ACC112 (cell line): ENCODE measurements at regions not wholly inside any gene's neighbourhood (a gene's known extent, or its start where the extent isn't known, plus 50 kb on each side); places are given as distances from the start of the nearest gene placed in this dataset.
"Not testable (repeated sequence)": the region's sequence is repeated elsewhere in the genome, so short reads cannot be mapped to it uniquely, and the experiment has no call there.

Experiments used
- H2AFZ ChIP-seq: fragments of 200-600 bp; sonication (generic); one replicate; pipeline ENCODE4 v1.6.0; 2017; ENCODE audit warnings: antibody characterized with exemption, low read length; ENCODE audit not compliant: unreplicated experiment
- H3K27ac ChIP-seq: fragments of 200-600 bp; sonication (generic); 2 replicates; pipeline ENCODE4 v1.5.1; 2014; ENCODE audit warnings: low read depth, mild to moderate bottlenecking, antibody characterized with exemption, low read length, moderate library complexity
- H3K27me3 ChIP-seq: fragments of 200-600 bp; sonication (generic); 2 replicates; pipeline ENCODE4 v1.6.1; 2014; ENCODE audit warnings: mild to moderate bottlenecking, antibody characterized with exemption, low read length, moderate library complexity, mixed read lengths; ENCODE audit not compliant: insufficient read depth
- H3K36me3 ChIP-seq: fragments of 200-600 bp; sonication (generic); 2 replicates; pipeline ENCODE4 v1.6.1; 2016; ENCODE audit warnings: mild to moderate bottlenecking, antibody characterized with exemption, low read length, moderate library complexity, mixed read lengths; ENCODE audit not compliant: insufficient read depth
- H3K4me1 ChIP-seq: fragments of 200-600 bp; sonication (generic); one replicate; pipeline ENCODE4 v1.6.1; 2016; ENCODE audit warnings: low read length, mixed read lengths; ENCODE audit not compliant: insufficient read depth, unreplicated experiment, control insufficient read depth
- H3K4me3 ChIP-seq: fragments of 200-600 bp; sonication (generic); 2 replicates; pipeline ENCODE4 v1.5.1; 2014; ENCODE audit warnings: mild to moderate bottlenecking, low read depth, low read length
- H3K79me2 ChIP-seq: fragments of 200-600 bp; sonication (generic); one replicate; pipeline ENCODE4 v1.6.0; 2016; ENCODE audit warnings: low read length; ENCODE audit not compliant: control insufficient read depth, unreplicated experiment, insufficient read depth

DNA sequence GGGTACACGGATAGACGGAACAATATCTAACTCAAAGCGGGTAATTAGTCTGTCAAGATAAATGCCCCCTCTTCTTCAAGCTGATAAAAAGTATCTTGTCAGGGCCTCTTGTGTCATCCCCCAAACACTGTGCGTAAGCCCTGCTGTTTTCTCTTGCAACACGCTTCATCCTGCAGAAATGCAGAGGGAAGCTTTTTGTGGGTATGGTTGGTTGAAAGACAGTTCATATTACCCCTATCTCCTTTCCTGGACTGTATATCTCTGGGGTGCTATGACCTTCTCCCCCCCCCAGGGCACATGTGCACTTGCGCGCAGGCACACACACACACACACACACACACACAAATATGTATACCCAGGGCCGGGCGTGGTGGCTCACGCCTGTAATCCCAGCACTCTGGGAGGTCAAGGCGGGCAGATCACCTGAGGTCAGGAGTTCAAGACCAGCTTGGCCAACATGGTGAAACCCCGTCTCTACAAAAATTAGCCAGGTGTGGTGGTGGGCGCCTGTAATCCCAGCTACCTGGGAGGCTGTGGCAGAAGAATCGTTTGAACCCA, 143.6 kb upstream of the CITED2 start:
- not testable (repeated sequence) for H3K36me3 ChIP-seq

DNA sequence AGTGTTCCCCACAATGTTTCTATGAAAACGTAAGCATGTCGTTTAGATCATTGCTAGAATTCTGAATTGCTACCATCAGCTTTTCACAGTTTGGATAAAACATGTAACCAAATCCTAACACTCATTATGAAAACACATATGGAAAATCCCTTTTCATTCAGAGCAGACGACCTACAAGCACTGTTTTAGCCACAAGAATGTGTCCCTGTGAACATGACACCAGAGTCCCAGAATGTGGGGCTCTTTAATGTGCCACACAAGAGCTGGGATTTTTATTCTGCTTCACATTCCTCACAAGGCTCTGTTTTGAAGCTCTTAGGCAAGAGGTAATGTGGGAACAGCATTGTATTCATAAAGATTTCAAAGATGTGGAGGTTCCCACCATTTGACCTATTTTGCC, 141.1 kb upstream of the CITED2 start:
- H3K79me2 ChIP-seq = no peaks in the 10 kb centered on the region
- no peak overlapping the region for H2AFZ ChIP-seq
- H3K27me3 ChIP-seq = no peaks in the 10 kb centered on the region
- no peaks in the 10 kb centered on the region for H3K4me1 ChIP-seq
- no peak overlapping the region for H3K27ac ChIP-seq
- no peak overlapping the region for H3K4me3 ChIP-seq
- H3K36me3 ChIP-seq = no peaks in the 10 kb centered on the region

More for the DNA sequence above, 143.6 kb upstream of the CITED2 start:
- H3K27me3 ChIP-seq, H3K79me2 ChIP-seq, H3K27ac ChIP-seq, H3K4me1 ChIP-seq, H2AFZ ChIP-seq, H3K4me3 ChIP-seq: not testable (repeated sequence)

DNA sequence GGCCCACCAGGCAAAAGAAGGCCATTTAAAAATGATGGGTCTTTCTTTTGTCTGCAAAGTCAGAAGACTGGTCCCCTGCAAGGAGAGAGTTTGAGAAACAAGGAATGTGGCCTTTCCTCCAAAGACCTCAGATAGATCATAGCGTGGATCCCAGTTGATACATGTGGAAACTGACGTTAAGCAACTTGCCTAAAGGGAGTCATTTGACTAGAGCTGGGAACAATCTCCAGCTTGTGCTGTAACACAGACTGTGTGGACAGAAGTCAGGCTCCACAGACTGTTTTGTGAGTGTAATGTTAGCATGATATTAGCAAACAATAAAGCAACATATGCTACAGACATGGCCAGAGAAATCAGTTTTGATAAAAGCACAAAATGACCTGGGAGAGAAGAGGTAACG, 140.4 kb upstream of the CITED2 start:
- no peaks in the 10 kb centered on the region for H3K27me3 ChIP-seq
- no peaks in the 10 kb centered on the region for H3K4me1 ChIP-seq
- H3K36me3 ChIP-seq = no peaks in the 10 kb centered on the region
- H2AFZ ChIP-seq = no peak overlapping the region
- H3K27ac ChIP-seq = no peak overlapping the region
- no peak overlapping the region for H3K4me3 ChIP-seq
- H3K79me2 ChIP-seq = no peaks in the 10 kb centered on the region

GRCh38 chr6:139510040-139510790, 135.8 kb upstream of the CITED2 start:
- H3K4me1 ChIP-seq = no peaks in the 10 kb centered on the region

GRCh38 chr6:139509167-139509566, 134.7 kb upstream of the CITED2 start:
- Histone ChIP-seq H3K27me3 (no peaks in the 10 kb centered on the region), H3K79me2 (no peaks in the 10 kb centered on the region), H3K4me3 (no peak overlapping the region), H2AFZ (no peak overlapping the region), H3K27ac (no peak overlapping the region), H3K4me1 (no peaks in the 10 kb centered on the region), H3K36me3 (no peaks in the 10 kb centered on the region)

More at GRCh38 chr6:139510040-139510790, 135.8 kb upstream of the CITED2 start:
- Histone ChIP-seq H3K4me3 (no peak overlapping the region), H3K27me3 (no peaks in the 10 kb centered on the region), H3K79me2 (no peaks in the 10 kb centered on the region), H3K36me3 (no peaks in the 10 kb centered on the region), H3K27ac (no peak overlapping the region), H2AFZ (no peak overlapping the region)

DNA sequence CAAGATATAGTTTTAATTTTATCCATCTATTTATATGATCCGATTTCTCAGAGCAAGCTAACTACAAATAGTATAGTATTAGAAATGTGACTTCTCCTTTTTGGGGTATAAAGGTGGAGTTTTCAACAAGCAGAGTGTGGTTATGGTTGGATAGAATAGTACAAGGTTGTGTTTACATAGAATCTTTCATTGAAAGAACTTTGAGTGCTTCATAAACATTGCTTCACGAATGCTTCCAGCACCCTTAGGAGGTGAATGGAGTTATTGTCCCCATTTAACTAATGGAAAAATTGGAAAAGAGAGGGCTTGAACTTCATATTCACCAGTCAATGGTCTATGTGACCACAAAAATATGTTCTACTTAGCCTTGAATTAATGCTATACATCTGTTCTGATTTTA, 134.1 kb upstream of the CITED2 start:
- Histone ChIP-seq H2AFZ (no peak overlapping the region), H3K4me1 (no peaks in the 10 kb centered on the region), H3K27ac (no peak overlapping the region), H3K27me3 (no peaks in the 10 kb centered on the region), H3K36me3 (no peaks in the 10 kb centered on the region), H3K79me2 (no peaks in the 10 kb centered on the region), H3K4me3 (no peak overlapping the region)

DNA sequence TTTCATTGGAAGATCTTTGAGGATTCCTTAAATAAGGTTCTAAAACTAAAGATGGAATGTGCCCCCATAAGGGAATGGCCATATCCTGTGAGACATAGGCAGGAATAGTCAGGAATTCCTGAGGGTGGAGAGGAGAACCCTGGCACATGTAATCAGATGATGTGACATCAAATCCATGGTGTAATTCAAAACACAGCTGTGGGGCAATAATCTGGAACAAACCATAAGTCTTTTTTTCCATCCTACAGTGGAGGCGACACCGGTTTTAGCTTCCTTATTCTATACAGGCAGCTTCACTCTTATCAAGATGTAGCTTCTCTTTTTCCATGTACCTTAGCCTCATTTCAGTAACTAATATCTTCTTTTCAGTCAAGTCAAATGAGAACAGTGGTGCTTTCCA, 133.6 kb upstream of the CITED2 start:
- Histone ChIP-seq H3K4me1 (no peaks in the 10 kb centered on the region), H3K27me3 (no peaks in the 10 kb centered on the region), H3K36me3 (no peaks in the 10 kb centered on the region), H3K4me3 (no peak overlapping the region), H3K27ac (no peak overlapping the region), H3K79me2 (no peaks in the 10 kb centered on the region), H2AFZ (no peak overlapping the region)

DNA sequence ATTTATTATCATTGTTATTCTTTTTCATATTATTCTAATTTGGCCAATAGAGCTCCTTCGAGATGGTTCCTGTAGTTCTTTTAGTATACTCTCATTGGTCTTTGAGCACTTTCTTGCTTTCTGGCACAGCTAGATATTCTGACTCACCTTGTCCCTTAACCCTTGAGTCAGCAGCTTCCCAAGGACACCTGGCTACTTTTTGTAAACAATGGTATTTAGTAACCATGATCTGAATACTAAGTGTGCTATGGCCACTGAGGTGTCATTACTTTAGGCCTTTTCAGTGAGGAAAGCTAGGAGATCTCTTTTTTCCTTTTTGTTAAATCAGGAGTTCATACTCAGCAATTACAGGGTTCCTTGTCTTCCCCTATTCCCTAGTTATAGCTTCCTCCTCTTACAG, 126.5 kb upstream of the CITED2 start:
- Histone ChIP-seq H3K27me3 (no peaks in the 10 kb centered on the region), H2AFZ (no peak overlapping the region), H3K4me1 (no peaks in the 10 kb centered on the region), H3K36me3 (no peaks in the 10 kb centered on the region), H3K79me2 (no peaks in the 10 kb centered on the region), H3K4me3 (no peak overlapping the region), H3K27ac (no peak overlapping the region)

DNA sequence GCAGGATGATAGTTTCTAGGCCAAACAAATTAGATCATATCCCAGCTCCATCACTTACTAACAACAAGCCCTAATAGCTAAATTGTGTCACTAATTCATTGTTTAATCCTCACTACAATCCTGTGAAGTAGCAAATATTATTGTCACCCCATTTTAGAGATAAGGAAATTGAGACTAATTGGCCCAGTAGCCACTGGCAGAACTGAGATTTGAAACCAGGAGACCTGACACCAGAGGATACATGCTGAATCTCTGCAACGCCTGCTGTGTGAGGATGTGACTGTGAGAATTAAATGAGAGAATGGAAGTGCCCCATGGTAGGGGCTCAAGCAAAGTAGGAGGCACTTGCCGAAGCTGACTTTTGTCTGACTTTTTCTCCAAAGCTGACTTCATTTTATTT, 124.3 kb upstream of the CITED2 start:
- H2AFZ ChIP-seq = no peak overlapping the region
- H3K27ac ChIP-seq = no peak overlapping the region
- no peaks in the 10 kb centered on the region for H3K27me3 ChIP-seq
- no peak overlapping the region for H3K4me3 ChIP-seq
- no peaks in the 10 kb centered on the region for H3K79me2 ChIP-seq
- H3K36me3 ChIP-seq = no peaks in the 10 kb centered on the region
- H3K4me1 ChIP-seq = no peaks in the 10 kb centered on the region

DNA sequence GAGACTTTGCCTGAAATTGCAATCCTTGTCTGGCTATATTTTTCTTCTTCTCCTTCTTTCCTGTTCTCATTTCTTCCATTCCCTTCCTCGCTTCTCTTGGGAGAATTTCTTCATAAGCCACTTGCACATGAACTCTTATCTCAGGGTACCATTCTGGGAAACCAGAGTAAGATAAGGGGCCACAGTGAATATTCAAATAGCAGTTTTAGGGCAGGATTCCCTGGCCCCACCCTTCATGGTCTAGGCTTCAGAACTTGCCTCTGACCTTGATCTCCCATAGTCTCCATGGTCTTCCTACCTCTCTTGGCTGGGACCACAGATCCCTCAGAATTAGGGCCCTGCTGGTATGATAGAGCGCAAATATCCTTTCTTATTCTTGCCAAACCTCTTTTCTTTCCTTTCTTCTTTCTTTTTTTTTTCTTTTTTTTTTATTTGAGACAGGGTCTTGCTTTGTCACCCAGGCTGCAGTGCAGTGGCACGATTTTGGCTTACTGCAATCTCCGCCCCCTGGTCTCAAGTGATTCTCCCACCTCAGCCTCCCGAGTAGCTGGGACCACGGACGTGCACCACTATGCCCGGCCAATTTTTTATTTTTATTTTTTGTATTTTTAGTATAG, 123.0 kb upstream of the CITED2 start:
- Histone ChIP-seq H3K4me1 (no peaks in the 10 kb centered on the region), H2AFZ (no peak overlapping the region), H3K36me3 (no peaks in the 10 kb centered on the region), H3K27ac (no peak overlapping the region), H3K4me3 (no peak overlapping the region), H3K79me2 (no peaks in the 10 kb centered on the region), H3K27me3 (no peaks in the 10 kb centered on the region)
